Loucy (cell line): ENCODE measurements at regions not wholly inside any gene's neighbourhood (a gene's known extent, or its start where the extent isn't known, plus 50 kb on each side); places are given as distances from the start of the nearest gene placed in this dataset.

ENCODE experiments used
- CTCF ChIP-seq: fragments of 200-600 bp; sonication (generic); conservative IDR thresholded peaks from 2 replicates; pipeline ENCODE4 v1.5.1; 2014; ENCODE audit warnings: mild to moderate bottlenecking, antibody characterized with exemption, low read length
- EZH2phosphoT487 ChIP-seq: fragments of 200-600 bp; IDR thresholded peaks from 2 replicates; pipeline ENCODE4 v1.6.1; 2018; ENCODE audit warnings: antibody characterized with exemption, mild to moderate bottlenecking, moderate library complexity, borderline replicate concordance

GRCh38 chr2:64326578-64327050 is 127.3 kb upstream of the LGALSL start:
- TF ChIP-seq CTCF (no peak), EZH2phosphoT487 (no peak)
